SU-DHL-6 (cell line): ENCODE measurements at regions not wholly inside any gene's neighbourhood (a gene's known extent, or its start where the extent isn't known, plus 50 kb on each side); places are given as distances from the start of the nearest gene placed in this dataset.

ENCODE experiments used
- H2AFZ ChIP-seq: fragments of 200-600 bp; sonication (generic); 2 replicates; pipeline ENCODE4 v1.6.1; 2014; ENCODE audit warnings: low read depth, mild to moderate bottlenecking, moderate library complexity, mixed read lengths, antibody characterized with exemption, low read length; ENCODE audit not compliant: severe bottlenecking
- H3F3A ChIP-seq: fragments of 200-600 bp; shearing (Covaris generic); 2 replicates; pipeline ENCODE4 v1.6.0; 2016; ENCODE audit warnings: antibody characterized with exemption, mild to moderate bottlenecking; ENCODE audit not compliant: insufficient read depth
- H3K27ac ChIP-seq: fragments of 200-600 bp; sonication (generic); 2 replicates; pipeline ENCODE4 v1.5.1; 2016; ENCODE audit warnings: low read depth, mild to moderate bottlenecking, low read length, moderate library complexity, mixed read lengths
- H3K27me3 ChIP-seq: fragments of 200-600 bp; sonication (generic), shearing (Covaris generic); 2 replicates; pipeline ENCODE4 v1.6.0; 2014; ENCODE audit warnings: mild to moderate bottlenecking, low read length
- H3K36me3 ChIP-seq: fragments of 200-600 bp; sonication (generic); 2 replicates; pipeline ENCODE4 v1.6.1; 2014; ENCODE audit warnings: mild to moderate bottlenecking, low read length, mixed read lengths
- H3K4me2 ChIP-seq: fragments of 300-600, 200-600 bp; shearing (Covaris generic), sonication (generic); 2 replicates; pipeline ENCODE4 v1.6.0; 2014; ENCODE audit warnings: low read length, low read depth, mild to moderate bottlenecking; ENCODE audit not compliant: poor library complexity, severe bottlenecking
- H3K4me3 ChIP-seq: fragments of 200-600 bp; sonication (generic); 2 replicates; pipeline ENCODE4 v1.5.1; 2014; ENCODE audit warnings: antibody characterized with exemption, low read length, mild to moderate bottlenecking, mixed read lengths; ENCODE audit not compliant: insufficient read depth, poor library complexity, severe bottlenecking
- H3K79me2 ChIP-seq: fragments of 200-600 bp; sonication (generic); 2 replicates; pipeline ENCODE4 v1.6.1; 2014; ENCODE audit warnings: mild to moderate bottlenecking, low read length, moderate library complexity; ENCODE audit not compliant: insufficient read depth
- H3K9ac ChIP-seq: fragments of 200-600 bp; sonication (generic); 2 replicates; pipeline ENCODE4 v1.7.0; 2014; ENCODE audit warnings: mild to moderate bottlenecking, low read length
- H3K9me2 ChIP-seq: fragments of 200-600 bp; sonication (generic); replicated peaks from 2 replicates; pipeline ENCODE4 v1.6.1; 2014; ENCODE audit warnings: low read length; ENCODE audit not compliant: insufficient read depth
- H3K9me3 ChIP-seq: fragments of 200-600 bp; sonication (generic); 2 replicates; pipeline ENCODE4 v1.6.1; 2014; ENCODE audit warnings: low read length, mixed read lengths; ENCODE audit not compliant: insufficient read depth
- H4K20me1 ChIP-seq: fragments of 200-600 bp; sonication (generic); 2 replicates; pipeline ENCODE4 v1.6.1; 2014; ENCODE audit warnings: low read depth, mild to moderate bottlenecking, antibody characterized with exemption, low read length, moderate library complexity, mixed read lengths
- EZH2phosphoT487 ChIP-seq: fragments of 200-600 bp; sonication (generic), shearing (Covaris generic); conservative IDR thresholded peaks from 2 replicates; pipeline ENCODE4 v1.6.1; 2018; ENCODE audit warnings: mild to moderate bottlenecking, antibody characterized with exemption, low read length, moderate library complexity, mixed read lengths
- TF ChIP-seq, protein P1 (sequence below): fragments of 200-600 bp; sonication (generic); IDR thresholded peaks from one replicate; pipeline ENCODE4 v1.5.1; 2017; ENCODE audit warnings: antibody characterized with exemption, mild to moderate bottlenecking, low read length, moderate library complexity; ENCODE audit not compliant: insufficient read depth, poor library complexity, severe bottlenecking

DNA sequence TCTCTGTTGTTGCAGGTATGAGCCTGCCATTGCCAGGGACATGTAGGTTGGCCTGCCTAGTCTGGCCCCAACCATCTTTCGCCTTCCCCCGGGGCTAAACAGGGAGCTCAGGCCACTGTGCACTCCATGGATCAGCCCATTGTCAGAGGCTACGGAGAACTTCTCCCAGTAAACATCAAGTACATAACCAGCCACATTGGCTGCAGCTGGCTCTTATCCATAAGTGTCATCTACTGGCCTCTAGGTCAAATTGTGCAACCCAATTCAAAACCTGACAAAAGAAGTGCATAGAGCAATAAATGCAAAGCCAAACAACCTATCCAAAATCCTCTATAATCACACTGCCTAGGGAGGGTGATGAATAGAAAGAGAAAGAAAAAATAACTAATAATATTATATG, 418.1 kb upstream of the DCC start:
- Histone ChIP-seq H3K79me2 (no peaks in the 10 kb centered on the region), H3K9ac (no peak overlapping the region), H4K20me1 (no peaks in the 10 kb centered on the region), H3K9me2 (no peaks in the 10 kb centered on the region), H3F3A (no peaks in the 10 kb centered on the region), H3K9me3 (no peaks in the 10 kb centered on the region), H2AFZ (no peak overlapping the region), H3K4me3 (no peak overlapping the region), H3K27me3 (no peaks in the 10 kb centered on the region), H3K4me2 (no peak overlapping the region), H3K36me3 (no peaks in the 10 kb centered on the region), H3K27ac (no peak overlapping the region)
- TF ChIP-seq, protein P1, sequence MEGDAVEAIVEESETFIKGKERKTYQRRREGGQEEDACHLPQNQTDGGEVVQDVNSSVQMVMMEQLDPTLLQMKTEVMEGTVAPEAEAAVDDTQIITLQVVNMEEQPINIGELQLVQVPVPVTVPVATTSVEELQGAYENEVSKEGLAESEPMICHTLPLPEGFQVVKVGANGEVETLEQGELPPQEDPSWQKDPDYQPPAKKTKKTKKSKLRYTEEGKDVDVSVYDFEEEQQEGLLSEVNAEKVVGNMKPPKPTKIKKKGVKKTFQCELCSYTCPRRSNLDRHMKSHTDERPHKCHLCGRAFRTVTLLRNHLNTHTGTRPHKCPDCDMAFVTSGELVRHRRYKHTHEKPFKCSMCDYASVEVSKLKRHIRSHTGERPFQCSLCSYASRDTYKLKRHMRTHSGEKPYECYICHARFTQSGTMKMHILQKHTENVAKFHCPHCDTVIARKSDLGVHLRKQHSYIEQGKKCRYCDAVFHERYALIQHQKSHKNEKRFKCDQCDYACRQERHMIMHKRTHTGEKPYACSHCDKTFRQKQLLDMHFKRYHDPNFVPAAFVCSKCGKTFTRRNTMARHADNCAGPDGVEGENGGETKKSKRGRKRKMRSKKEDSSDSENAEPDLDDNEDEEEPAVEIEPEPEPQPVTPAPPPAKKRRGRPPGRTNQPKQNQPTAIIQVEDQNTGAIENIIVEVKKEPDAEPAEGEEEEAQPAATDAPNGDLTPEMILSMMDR: no peak
- TF ChIP-seq EZH2phosphoT487: no peak

DNA sequence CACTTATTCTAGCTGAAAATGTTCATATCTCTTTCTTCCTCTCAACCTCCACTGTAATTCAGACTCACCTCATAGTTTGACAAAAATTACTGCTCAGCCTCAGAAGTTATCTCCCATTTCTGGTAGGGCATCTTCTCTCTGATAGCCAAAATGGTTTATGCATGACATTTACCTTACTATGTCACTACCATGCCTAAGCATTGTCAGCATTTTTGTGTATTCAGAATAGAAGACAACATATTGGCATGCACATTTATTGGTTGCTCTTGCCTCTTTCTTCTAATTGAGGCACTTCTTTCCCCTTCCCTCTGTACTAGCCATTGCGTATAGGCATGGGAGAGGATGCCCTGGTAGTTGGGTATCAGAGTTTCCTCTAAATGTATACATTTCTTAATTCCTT, 406.1 kb upstream of the DCC start:
- TF ChIP-seq, protein P1: no peak
- TF ChIP-seq EZH2phosphoT487: no peak
- no peaks in the 10 kb centered on the region for H3K36me3 ChIP-seq
- no peaks in the 10 kb centered on the region for H3K79me2 ChIP-seq
- H3K27ac ChIP-seq: no peak overlapping the region
- H3K9me3 ChIP-seq: peaks cover 5% of the 10 kb centered on the region; the same call in 1 of the 2 replicates
- no peak overlapping the region for H3K4me3 ChIP-seq
- H3F3A ChIP-seq: no peaks in the 10 kb centered on the region
- no peak overlapping the region for H3K9ac ChIP-seq
- no peak overlapping the region for H3K4me2 ChIP-seq
- no peaks in the 10 kb centered on the region for H3K9me2 ChIP-seq
- no peak overlapping the region for H2AFZ ChIP-seq
- no peaks in the 10 kb centered on the region for H3K27me3 ChIP-seq
- H4K20me1 ChIP-seq: no peaks in the 10 kb centered on the region

DNA sequence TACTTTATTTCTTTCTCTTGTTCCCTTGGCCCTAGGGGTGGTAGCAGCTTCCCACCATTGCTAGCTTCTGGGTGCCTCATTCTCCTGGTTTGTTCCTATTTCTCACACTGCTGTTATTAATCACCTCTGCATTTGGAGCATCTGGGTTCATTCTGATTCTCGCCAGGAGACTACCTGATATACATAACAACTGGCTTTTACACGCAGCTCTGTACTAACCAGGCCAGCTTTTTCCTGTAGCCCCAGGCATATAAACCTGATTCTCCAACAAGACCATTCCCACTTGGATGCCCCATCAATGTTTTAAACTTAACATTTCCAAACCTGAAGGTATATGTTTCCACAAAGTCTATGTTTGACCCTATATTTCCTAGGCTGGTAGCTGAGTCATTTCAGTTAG, 403.9 kb upstream of the DCC start:
- H3K27ac ChIP-seq: no peak overlapping the region
- no peaks in the 10 kb centered on the region for H3K79me2 ChIP-seq
- H3K27me3 ChIP-seq: no peaks in the 10 kb centered on the region
- no peaks in the 10 kb centered on the region for H4K20me1 ChIP-seq
- H3K4me3 ChIP-seq: no peak overlapping the region
- no peaks in the 10 kb centered on the region for H3K36me3 ChIP-seq
- no peak for TF ChIP-seq EZH2phosphoT487
- TF ChIP-seq, protein P1: no peak
- no peaks in the 10 kb centered on the region for H3K9me2 ChIP-seq
- H3K9me3 ChIP-seq: peaks cover 5% of the 10 kb centered on the region; the same call in 1 of the 2 replicates
- no peak overlapping the region for H3K9ac ChIP-seq
- H3K4me2 ChIP-seq: no peak overlapping the region
- no peak overlapping the region for H2AFZ ChIP-seq
- H3F3A ChIP-seq: no peaks in the 10 kb centered on the region

DNA sequence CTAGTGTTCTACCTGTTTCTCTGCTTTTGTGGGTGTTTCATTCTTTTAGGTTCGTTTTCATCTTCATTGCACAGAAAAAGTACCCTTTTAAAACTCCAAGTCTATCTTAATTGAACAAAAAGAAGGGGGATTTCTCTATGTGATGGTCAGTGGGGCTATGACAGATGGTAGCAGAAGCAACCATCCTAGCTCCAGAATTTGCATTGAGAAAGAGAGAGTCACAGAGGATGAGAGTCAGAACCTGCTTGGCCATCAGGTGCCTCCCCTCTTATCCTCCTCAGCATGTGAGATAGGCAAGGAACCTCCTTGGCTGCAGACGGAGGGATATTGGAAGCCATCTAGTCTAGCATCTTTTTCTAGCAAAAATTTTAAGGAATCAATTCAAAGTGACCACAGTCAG, 398.0 kb upstream of the DCC start:
- Histone ChIP-seq H3K36me3 (no peaks in the 10 kb centered on the region), H3K4me3 (no peak overlapping the region), H3K27ac (no peak overlapping the region), H3K4me2 (no peak overlapping the region), H3K9ac (no peak overlapping the region), H3K79me2 (no peaks in the 10 kb centered on the region), H3F3A (no peaks in the 10 kb centered on the region), H3K9me3 (no peaks in the 10 kb centered on the region), H2AFZ (no peak overlapping the region), H3K27me3 (no peaks in the 10 kb centered on the region), H3K9me2 (no peaks in the 10 kb centered on the region), H4K20me1 (no peaks in the 10 kb centered on the region)
- TF ChIP-seq, protein P1: no peak
- no peak for TF ChIP-seq EZH2phosphoT487
